ENCODE measurements at regions not wholly inside any gene's neighbourhood (a gene's known extent, or its start where the extent isn't known, plus 50 kb on each side); places are given as distances from the start of the nearest gene placed in this dataset.

DNA sequence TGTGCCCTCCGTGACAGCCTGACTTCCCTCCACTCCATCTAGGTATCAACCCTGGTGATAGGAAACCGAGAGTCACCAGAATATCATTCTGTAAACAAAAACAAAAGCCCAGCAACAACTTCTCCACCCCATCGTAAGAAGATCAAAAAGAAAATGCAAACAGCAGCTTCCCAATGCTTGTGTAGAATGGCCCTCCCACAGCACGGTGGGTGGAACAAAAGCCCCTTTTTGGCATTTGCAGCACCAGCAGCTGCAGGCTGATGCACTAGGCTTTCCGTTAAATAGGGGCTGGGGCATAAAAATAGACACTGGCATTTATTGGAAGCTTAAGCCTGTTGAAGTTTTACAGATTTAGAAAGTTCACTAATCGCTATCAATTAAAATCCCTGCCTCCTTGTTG is 513.0 kb downstream of the GALR1 start:
- no peak for ATAC-seq
- TF ChIP-seq RARB (CRISPR knock-in tag; IDR thresholded peaks at IDR 0.05), result no peak

DNA sequence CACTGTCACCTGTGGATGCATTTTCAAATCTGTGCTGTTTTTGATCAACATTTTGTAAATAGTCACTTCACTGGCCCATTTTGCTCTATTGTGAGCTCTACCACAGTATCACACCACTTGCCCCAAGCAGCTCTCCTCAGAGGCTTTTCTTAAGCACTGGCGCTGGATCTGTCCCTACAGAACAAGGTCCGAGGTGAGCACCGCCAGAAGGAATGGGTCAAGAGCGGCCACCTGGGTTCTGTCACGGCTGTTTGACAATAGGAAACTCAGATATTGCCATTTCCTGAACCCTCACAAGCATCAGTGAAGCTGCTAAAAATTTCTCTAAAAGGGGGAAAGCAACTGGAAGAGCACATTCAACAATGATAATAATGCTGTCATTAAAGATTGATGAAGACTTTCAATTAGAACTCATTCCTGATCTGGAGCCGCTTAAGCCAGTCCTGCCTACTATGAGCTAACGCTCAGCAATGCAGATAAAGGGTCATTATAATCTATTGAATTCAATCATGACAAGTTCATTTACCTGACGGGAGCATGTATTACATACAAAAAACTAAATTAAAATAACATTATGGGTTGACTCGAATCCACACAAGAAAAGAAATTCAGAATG is 514.0 kb downstream of the GALR1 start:
- ATAC-seq, result no peak
- TF ChIP-seq, protein P1, sequence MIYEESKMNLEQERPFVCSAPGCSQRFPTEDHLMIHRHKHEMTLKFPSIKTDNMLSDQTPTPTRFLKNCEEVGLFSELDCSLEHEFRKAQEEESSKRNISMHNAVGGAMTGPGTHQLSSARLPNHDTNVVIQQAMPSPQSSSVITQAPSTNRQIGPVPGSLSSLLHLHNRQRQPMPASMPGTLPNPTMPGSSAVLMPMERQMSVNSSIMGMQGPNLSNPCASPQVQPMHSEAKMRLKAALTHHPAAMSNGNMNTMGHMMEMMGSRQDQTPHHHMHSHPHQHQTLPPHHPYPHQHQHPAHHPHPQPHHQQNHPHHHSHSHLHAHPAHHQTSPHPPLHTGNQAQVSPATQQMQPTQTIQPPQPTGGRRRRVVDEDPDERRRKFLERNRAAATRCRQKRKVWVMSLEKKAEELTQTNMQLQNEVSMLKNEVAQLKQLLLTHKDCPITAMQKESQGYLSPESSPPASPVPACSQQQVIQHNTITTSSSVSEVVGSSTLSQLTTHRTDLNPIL (CRISPR knock-in tag; IDR thresholded peaks at IDR 0.05; ENCODE audit: low read depth), result no peak

DNA sequence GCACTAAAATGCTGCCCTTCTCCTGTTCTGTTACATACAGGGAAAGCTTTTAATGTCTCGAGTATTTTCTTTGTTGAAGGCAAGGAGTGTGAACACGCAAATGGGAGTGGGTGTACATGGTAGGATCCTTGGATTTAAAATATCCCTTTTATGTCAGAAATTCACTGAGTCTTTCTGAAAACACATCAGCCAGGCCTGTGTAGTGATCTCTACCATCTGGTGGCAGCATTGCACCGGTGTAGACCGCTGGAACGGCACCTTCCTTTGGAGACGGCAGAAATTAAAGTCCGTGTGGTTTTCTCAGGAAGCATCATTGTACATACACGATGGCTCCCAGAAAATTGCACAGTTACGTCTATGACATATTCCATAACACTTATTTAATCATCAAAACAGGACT is 515.8 kb downstream of the GALR1 start:
- no peak for TF ChIP-seq ZC3H10 (CRISPR knock-in tag; IDR thresholded peaks at IDR 0.05)
- no peak for TF ChIP-seq BACH2 (CRISPR knock-in tag; IDR thresholded peaks at IDR 0.05; ENCODE audit: borderline replicate concordance)
- TF ChIP-seq ZFP3 (CRISPR knock-in tag; IDR thresholded peaks at IDR 0.05), result no peak
- TF ChIP-seq, protein P2, sequence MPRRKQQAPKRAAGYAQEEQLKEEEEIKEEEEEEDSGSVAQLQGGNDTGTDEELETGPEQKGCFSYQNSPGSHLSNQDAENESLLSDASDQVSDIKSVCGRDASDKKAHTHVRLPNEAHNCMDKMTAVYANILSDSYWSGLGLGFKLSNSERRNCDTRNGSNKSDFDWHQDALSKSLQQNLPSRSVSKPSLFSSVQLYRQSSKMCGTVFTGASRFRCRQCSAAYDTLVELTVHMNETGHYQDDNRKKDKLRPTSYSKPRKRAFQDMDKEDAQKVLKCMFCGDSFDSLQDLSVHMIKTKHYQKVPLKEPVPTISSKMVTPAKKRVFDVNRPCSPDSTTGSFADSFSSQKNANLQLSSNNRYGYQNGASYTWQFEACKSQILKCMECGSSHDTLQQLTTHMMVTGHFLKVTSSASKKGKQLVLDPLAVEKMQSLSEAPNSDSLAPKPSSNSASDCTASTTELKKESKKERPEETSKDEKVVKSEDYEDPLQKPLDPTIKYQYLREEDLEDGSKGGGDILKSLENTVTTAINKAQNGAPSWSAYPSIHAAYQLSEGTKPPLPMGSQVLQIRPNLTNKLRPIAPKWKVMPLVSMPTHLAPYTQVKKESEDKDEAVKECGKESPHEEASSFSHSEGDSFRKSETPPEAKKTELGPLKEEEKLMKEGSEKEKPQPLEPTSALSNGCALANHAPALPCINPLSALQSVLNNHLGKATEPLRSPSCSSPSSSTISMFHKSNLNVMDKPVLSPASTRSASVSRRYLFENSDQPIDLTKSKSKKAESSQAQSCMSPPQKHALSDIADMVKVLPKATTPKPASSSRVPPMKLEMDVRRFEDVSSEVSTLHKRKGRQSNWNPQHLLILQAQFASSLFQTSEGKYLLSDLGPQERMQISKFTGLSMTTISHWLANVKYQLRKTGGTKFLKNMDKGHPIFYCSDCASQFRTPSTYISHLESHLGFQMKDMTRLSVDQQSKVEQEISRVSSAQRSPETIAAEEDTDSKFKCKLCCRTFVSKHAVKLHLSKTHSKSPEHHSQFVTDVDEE (CRISPR knock-in tag; IDR thresholded peaks at IDR 0.05), result no peak
- TF ChIP-seq GLIS3 (CRISPR knock-in tag; IDR thresholded peaks at IDR 0.05), result no peak
- no peak for ATAC-seq

DNA sequence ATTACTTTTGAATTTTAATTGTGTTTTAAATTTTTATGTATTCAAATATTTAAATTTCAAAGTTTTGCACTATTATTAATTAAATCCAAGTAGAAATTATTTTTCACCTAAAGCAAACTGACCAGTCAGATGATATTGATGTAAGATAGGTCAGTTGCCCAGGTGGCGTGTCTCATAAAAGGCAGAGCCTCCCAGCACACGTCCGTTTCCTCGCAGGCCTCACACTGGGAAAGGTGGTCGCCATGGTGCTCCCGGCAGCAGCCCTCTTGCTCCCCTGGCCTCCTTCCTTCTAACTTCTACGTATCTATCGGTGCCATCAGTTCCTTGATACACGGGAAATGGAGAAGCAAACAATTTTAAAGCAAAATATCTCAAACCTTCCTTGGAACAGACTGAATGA is 516.8 kb downstream of the GALR1 start:
- TF ChIP-seq, protein P3, sequence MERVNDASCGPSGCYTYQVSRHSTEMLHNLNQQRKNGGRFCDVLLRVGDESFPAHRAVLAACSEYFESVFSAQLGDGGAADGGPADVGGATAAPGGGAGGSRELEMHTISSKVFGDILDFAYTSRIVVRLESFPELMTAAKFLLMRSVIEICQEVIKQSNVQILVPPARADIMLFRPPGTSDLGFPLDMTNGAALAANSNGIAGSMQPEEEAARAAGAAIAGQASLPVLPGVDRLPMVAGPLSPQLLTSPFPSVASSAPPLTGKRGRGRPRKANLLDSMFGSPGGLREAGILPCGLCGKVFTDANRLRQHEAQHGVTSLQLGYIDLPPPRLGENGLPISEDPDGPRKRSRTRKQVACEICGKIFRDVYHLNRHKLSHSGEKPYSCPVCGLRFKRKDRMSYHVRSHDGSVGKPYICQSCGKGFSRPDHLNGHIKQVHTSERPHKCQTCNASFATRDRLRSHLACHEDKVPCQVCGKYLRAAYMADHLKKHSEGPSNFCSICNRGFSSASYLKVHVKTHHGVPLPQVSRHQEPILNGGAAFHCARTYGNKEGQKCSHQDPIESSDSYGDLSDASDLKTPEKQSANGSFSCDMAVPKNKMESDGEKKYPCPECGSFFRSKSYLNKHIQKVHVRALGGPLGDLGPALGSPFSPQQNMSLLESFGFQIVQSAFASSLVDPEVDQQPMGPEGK (CRISPR knock-in tag; IDR thresholded peaks at IDR 0.05; ENCODE audit: borderline replicate concordance), result no peak
- TF ChIP-seq, protein P1 (CRISPR knock-in tag; IDR thresholded peaks at IDR 0.05; ENCODE audit: low read depth), result no peak
- TF ChIP-seq ZNF70 (CRISPR knock-in tag; IDR thresholded peaks at IDR 0.05) (no peak), ZC3H10 (CRISPR knock-in tag; IDR thresholded peaks at IDR 0.05) (no peak), ESRRG (CRISPR knock-in tag; IDR thresholded peaks at IDR 0.05) (no peak), PPARA (CRISPR knock-in tag; IDR thresholded peaks at IDR 0.05; ENCODE audit: borderline replicate concordance) (no peak), ZFP30 (CRISPR knock-in tag; IDR thresholded peaks at IDR 0.05) (no peak), ARNTL (CRISPR knock-in tag; IDR thresholded peaks at IDR 0.05; ENCODE audit: borderline replicate concordance, low read depth) (no peak), TCF4 (CRISPR knock-in tag; IDR thresholded peaks at IDR 0.05; ENCODE audit: borderline replicate concordance) (no peak), CSDC2 (CRISPR knock-in tag; IDR thresholded peaks at IDR 0.05) (no peak), SNAI2 (CRISPR knock-in tag; IDR thresholded peaks at IDR 0.05) (no peak), ISL1 (CRISPR knock-in tag; IDR thresholded peaks at IDR 0.05) (no peak), ZNF8 (CRISPR knock-in tag; IDR thresholded peaks at IDR 0.05) (no peak)
- TF ChIP-seq, protein P4, sequence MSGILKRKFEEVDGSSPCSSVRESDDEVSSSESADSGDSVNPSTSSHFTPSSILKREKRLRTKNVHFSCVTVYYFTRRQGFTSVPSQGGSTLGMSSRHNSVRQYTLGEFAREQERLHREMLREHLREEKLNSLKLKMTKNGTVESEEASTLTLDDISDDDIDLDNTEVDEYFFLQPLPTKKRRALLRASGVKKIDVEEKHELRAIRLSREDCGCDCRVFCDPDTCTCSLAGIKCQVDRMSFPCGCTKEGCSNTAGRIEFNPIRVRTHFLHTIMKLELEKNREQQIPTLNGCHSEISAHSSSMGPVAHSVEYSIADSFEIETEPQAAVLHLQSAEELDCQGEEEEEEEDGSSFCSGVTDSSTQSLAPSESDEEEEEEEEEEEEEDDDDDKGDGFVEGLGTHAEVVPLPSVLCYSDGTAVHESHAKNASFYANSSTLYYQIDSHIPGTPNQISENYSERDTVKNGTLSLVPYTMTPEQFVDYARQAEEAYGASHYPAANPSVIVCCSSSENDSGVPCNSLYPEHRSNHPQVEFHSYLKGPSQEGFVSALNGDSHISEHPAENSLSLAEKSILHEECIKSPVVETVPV (CRISPR knock-in tag; IDR thresholded peaks at IDR 0.05), result no peak
- TF ChIP-seq, protein P2 (CRISPR knock-in tag; IDR thresholded peaks at IDR 0.05), result no peak
- ATAC-seq, result no peak
